Hepatocyte (in vitro differentiated cells): ENCODE measurements at regions not wholly inside any gene's neighbourhood (a gene's known extent, or its start where the extent isn't known, plus 50 kb on each side); places are given as distances from the start of the nearest gene placed in this dataset.

Experiments used
- DNase-seq: peaks from one replicate; pipeline ENCODE4 v3.0.0-alpha.2; 2016; ENCODE audit warnings: low spot score
- H2AFZ ChIP-seq: fragments of 200-600 bp; sonication (generic); 2 replicates; pipeline ENCODE4 v1.6.0; 2016; ENCODE audit warnings: antibody characterized with exemption, mild to moderate bottlenecking
- H3K27ac ChIP-seq: fragments of 200-600 bp; sonication (generic); 2 replicates; pipeline ENCODE4 v1.5.1; 2016; ENCODE audit warnings: mild to moderate bottlenecking
- H3K27me3 ChIP-seq: fragments of 200-600 bp; sonication (generic); 2 replicates; pipeline ENCODE4 v1.6.1; 2016
- H3K36me3 ChIP-seq: fragments of 200-600 bp; sonication (generic); replicated peaks from 2 replicates; pipeline ENCODE4 v1.5.1; 2016; ENCODE audit warnings: low read depth; ENCODE audit not compliant: insufficient read depth
- H3K4me1 ChIP-seq: fragments of 200-600 bp; sonication (generic); 2 replicates; pipeline ENCODE4 v1.5.1; 2016; ENCODE audit warnings: mild to moderate bottlenecking, moderate library complexity; ENCODE audit not compliant: insufficient read depth
- H3K4me2 ChIP-seq: fragments of 200-600 bp; sonication (generic); 2 replicates; pipeline ENCODE4 v1.6.0; 2016
- H3K4me3 ChIP-seq: fragments of 200-600 bp; sonication (generic); 2 replicates; pipeline ENCODE4 v1.5.1; 2016; ENCODE audit warnings: mild to moderate bottlenecking
- H3K79me2 ChIP-seq: fragments of 200-600 bp; sonication (generic); 2 replicates; pipeline ENCODE4 v1.6.0; 2017; ENCODE audit warnings: mild to moderate bottlenecking
- H3K9me2 ChIP-seq: fragments of 200-600 bp; sonication (generic); replicated peaks from 2 replicates; pipeline ENCODE4 v1.6.0; 2017; ENCODE audit warnings: mild to moderate bottlenecking; ENCODE audit not compliant: insufficient read depth
- H3K9me3 ChIP-seq: fragments of 200-600 bp; sonication (generic); 2 replicates; pipeline ENCODE4 v1.5.1; 2016; ENCODE audit warnings: low read depth, mild to moderate bottlenecking
- H4K20me1 ChIP-seq: fragments of 200-600 bp; sonication (generic); 2 replicates; pipeline ENCODE4 v1.6.0; 2016; ENCODE audit warnings: mild to moderate bottlenecking; ENCODE audit not compliant: insufficient read depth, poor library complexity, severe bottlenecking
- CTCF ChIP-seq: fragments of 200-600 bp; sonication (generic); IDR thresholded peaks from 2 replicates; pipeline ENCODE4 v1.5.1; 2016; ENCODE audit warnings: antibody characterized with exemption, mild to moderate bottlenecking; ENCODE audit not compliant: poor library complexity
- EZH2 ChIP-seq: fragments of 200-600 bp; sonication (generic); IDR thresholded peaks from 2 replicates; pipeline ENCODE4 v1.6.1; 2016; ENCODE audit warnings: antibody characterized with exemption, mild to moderate bottlenecking, borderline replicate concordance
- EZH2phosphoT487 ChIP-seq: fragments of 200-600 bp; sonication (generic); IDR thresholded peaks from one replicate; pipeline ENCODE4 v1.6.1; 2018; ENCODE audit warnings: antibody characterized with exemption, mild to moderate bottlenecking, low read depth, moderate library complexity; ENCODE audit not compliant: unreplicated experiment, severe bottlenecking
- WGBS: methylation state at CpG from one replicate; pipeline ENCODE4 v1.1.6; 2016; ENCODE audit warnings: low lambda C conversion rate; ENCODE audit errors: missing lambda C conversion rate; 5-methylcytosine and 5-hydroxymethylcytosine counted together

GRCh38 chr6:134654751-134655150 lies 295.1 kb downstream of the ALDH8A1 start:
- H3K27me3 ChIP-seq: no peaks in the 10 kb centered on the region
- no peak overlapping the region for H3K27ac ChIP-seq
- peaks cover 20% of the 10 kb centered on the region for H3K4me1 ChIP-seq
- no peak overlapping the region for H2AFZ ChIP-seq
- no peak overlapping the region for H3K4me3 ChIP-seq
- no peak overlapping the region for H3K4me2 ChIP-seq
- H3K9me2 ChIP-seq: no peaks in the 10 kb centered on the region
- no peaks in the 10 kb centered on the region for H3K9me3 ChIP-seq
- TF ChIP-seq CTCF: no peak
- TF ChIP-seq EZH2: no peak
- no peak for TF ChIP-seq EZH2phosphoT487
- no peaks in the 10 kb centered on the region for H3K79me2 ChIP-seq
- H3K36me3 ChIP-seq: no peaks in the 10 kb centered on the region
- DNase-seq: no peak
- H4K20me1 ChIP-seq: no peaks in the 10 kb centered on the region

- H3K36me3 ChIP-seq: no peaks in the 10 kb centered on the region
- H3K4me2 ChIP-seq: no peak overlapping the region
- H3K27me3 ChIP-seq: no peaks in the 10 kb centered on the region
- no peaks in the 10 kb centered on the region for H3K9me2 ChIP-seq
- H3K79me2 ChIP-seq: no peaks in the 10 kb centered on the region
- DNase-seq: no peak
- no peak overlapping the region for H2AFZ ChIP-seq
- no peak for TF ChIP-seq EZH2phosphoT487
- TF ChIP-seq CTCF: no peak
- no peak for TF ChIP-seq EZH2
- peaks cover 2% of the 10 kb centered on the region for H3K4me1 ChIP-seq
- WGBS: 71% methylated on average over 3 of the region's 3 CpGs
- H3K9me3 ChIP-seq: no peaks in the 10 kb centered on the region
- H3K27ac ChIP-seq: no peak overlapping the region
- H3K4me3 ChIP-seq: no peak overlapping the region
- no peaks in the 10 kb centered on the region for H4K20me1 ChIP-seq
Measured at GRCh38 chr6:134651519-134651918, 298.4 kb downstream of the ALDH8A1 start.

- H3K36me3 ChIP-seq: no peaks in the 10 kb centered on the region
- DNase-seq: no peak
- peaks cover 11% of the 10 kb centered on the region for H3K4me1 ChIP-seq
- H3K27me3 ChIP-seq: no peaks in the 10 kb centered on the region
- TF ChIP-seq EZH2: no peak
- no peak for TF ChIP-seq CTCF
- H3K9me2 ChIP-seq: no peaks in the 10 kb centered on the region
- H3K9me3 ChIP-seq: no peaks in the 10 kb centered on the region
- H3K4me3 ChIP-seq: no peak overlapping the region
- no peak overlapping the region for H3K27ac ChIP-seq
- H4K20me1 ChIP-seq: no peaks in the 10 kb centered on the region
- whole genome bisulfite sequencing: 62% methylated on average over 3 of the region's 3 CpGs
- H3K4me2 ChIP-seq: no peak overlapping the region
- no peak overlapping the region for H2AFZ ChIP-seq
- H3K79me2 ChIP-seq: no peaks in the 10 kb centered on the region
Measured at GRCh38 chr6:134647861-134648260, 302.0 kb downstream of the ALDH8A1 start.

- TF ChIP-seq EZH2phosphoT487 (no peak), EZH2 (no peak), CTCF (no peak)
Measured at GRCh38 chr6:134642819-134643218, 307.1 kb downstream of the ALDH8A1 start.

More at GRCh38 chr6:134642819-134643218, 307.1 kb downstream of the ALDH8A1 start:
- Histone ChIP-seq H3K4me1 (peaks cover 28% of the 10 kb centered on the region), H3K27me3 (no peaks in the 10 kb centered on the region), H3K9me2 (no peaks in the 10 kb centered on the region), H3K4me3 (no peak overlapping the region), H3K36me3 (no peaks in the 10 kb centered on the region), H3K27ac (peak overlapping the region; percentile 57), H3K9me3 (no peaks in the 10 kb centered on the region), H3K4me2 (peak overlapping the region; percentile 26), H4K20me1 (no peaks in the 10 kb centered on the region), H3K79me2 (no peaks in the 10 kb centered on the region), H2AFZ (no peak overlapping the region)
- 58% methylated on average over 4 of the region's 4 CpGs for WGBS
- DNase-seq: no peak
